ENCODE measurements at regions not wholly inside any gene's neighbourhood (a gene's known extent, or its start where the extent isn't known, plus 50 kb on each side); places are given as distances from the start of the nearest gene placed in this dataset.

DNA sequence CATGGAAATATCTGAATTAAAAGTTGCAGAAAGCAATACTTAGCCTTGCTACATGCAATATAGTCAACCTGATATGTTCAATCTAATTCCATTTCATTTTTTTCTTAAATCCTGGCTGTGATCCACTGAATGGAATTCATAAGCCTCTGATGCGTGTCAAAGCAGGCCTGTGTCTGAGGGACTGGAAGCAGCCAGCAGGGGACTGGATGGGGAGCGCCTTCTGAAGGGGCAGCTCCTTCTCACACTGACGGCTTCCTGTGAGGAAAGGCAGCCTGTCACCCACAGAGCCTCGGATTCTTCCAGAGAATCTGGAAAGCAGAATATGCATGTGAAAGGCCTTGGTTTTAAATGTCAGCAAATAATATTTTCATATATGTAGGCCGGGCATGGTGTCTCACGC lies 73.5 kb downstream of the KCNF1 start:
- no peak for DNase-seq (ENCODE audit: low read depth in 2 of 2)

DNA sequence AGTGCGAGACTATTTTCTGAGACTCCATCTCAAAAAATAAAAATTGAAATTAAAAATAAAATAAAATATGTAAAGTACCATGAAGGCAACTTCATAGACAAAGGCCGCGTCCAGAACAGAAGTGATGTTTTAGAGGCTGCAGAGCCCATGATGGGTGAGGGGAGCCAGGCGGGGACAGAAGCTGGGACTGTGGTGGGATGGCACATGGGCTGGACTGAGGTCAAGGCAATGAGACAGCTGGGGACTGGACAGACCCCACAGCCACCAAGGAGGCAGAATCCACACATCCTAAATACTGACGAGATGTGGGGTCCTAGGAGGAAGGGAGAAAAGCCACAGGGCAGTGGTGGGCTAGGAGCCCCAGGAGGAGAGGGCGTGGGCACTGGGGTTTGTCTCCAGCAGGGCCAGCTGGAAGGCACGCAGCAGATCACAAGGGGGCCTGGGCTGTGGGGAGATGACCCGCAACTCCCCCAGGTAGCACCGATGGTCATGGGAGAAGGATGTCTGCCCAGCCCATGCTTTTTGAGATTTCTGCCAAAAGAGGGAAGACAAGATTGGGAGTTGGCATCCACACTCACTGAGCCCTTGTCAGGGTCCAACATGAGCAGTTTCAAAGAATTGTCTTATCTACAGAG lies 74.3 kb downstream of the KCNF1 start:
- no peak for DNase-seq (ENCODE audit: low read depth in 2 of 2)

DNA sequence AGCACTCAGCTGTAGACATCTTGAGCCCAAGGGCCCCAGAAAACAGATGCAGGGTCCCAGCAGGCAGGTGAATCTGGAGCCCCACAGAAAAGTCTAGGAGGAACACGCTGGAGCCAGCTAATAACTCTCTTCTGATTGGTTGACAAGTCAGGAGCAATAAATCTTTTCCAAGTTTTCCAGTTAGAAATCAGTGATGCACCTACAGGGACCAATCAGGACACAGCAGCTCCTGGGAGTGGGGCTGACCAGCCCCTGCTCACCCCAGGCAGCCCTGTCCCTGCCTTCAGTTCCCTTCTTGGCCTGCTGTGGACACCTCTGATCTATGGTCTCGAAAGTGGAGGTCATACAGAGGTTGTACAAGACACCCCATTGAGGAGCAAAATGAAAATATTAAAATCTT lies 75.7 kb downstream of the KCNF1 start:
- no peak for DNase-seq (ENCODE audit: low read depth in 2 of 2)

DNA sequence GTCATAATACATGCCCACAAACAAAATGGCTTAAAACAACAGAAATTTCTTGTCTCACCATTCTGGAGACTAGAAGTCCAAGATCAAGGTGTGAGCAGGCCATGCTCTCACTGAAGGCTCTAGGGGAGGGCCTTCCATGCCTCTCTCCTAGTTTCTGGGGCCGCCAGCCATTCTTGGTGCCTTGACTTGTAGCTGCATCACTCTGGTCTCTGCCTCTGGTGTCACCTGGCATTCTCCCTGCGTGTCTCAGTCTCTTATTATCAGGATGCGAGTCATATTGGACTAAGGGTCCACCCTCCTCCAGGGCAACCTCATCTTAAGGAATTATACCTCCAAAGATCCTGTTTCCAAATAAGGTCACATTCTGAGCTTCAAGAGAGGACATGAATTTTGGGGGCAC lies 76.1 kb downstream of the KCNF1 start:
- no peak for DNase-seq (ENCODE audit: low read depth in 2 of 2)

DNA sequence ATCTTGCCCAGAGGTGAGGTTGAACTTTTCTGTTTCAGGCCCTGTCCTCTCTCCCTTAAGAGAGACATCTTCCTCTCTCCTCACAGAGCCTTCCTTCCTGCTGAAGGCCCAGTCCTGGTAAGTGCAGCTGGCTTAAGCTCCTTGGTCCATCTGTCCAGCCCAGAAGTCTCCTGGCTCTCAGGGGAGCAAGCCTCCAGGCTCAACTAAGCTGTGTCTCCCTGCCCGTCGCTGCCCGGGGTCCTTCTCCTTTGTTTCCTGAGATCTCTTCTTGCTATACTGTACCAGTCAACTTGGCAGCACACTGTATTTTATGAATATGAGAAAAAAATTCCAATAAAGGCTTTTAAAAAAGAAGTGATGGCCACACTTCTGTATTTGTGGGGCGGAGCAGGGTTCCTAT lies 77.4 kb downstream of the KCNF1 start:
- DNase-seq (ENCODE audit: low read depth in 2 of 2) = no peak

DNA sequence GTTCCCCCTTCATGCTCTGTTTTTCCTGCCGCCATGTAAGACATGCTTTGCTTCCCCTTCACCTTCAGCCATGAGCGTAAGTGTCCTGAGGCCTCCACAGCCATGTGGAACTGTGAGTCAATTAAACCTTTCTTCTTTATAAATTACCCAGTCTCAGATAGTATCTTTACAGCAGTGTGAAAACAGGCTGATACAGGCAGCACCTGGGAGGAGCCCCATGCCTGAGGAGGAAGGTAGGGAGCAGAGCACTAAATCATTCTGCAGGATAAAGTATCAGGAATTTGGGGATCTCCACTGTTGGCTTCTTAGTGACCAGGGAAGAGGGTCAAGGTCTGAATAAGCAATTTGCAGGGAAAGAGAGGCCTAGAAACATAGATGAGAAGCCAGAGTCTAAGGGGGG lies 78.0 kb downstream of the KCNF1 start:
- no peak for DNase-seq (ENCODE audit: low read depth in 2 of 2)

DNA sequence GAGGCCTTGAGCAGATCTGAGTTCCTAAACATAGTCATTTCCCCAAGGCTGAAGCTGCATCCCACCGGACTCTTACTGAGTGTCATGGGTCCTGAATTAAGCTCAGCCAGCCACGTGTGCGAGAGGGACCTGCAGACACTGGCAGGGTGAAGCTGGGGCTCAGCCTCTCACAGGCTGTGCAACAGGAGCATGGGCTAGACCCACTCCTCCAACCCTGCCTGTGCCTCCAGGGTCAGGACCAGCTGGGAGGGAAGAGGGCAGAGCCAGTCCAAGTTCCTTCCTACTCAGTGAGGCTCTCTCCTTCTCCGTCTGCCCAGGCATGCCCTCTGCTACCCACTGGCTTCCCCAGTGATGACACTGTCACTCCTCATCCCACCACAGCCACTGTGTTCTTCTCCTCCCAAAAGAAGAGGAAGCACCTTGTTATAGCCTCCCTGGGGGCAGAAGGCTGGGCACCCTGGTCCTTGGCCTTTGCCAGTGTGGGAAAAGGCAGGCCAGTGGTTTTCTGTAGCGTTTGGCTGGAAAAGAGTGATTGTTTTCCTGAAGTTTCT lies 78.9 kb downstream of the KCNF1 start:
- DNase-seq (ENCODE audit: low read depth in 2 of 2) = no peak

DNA sequence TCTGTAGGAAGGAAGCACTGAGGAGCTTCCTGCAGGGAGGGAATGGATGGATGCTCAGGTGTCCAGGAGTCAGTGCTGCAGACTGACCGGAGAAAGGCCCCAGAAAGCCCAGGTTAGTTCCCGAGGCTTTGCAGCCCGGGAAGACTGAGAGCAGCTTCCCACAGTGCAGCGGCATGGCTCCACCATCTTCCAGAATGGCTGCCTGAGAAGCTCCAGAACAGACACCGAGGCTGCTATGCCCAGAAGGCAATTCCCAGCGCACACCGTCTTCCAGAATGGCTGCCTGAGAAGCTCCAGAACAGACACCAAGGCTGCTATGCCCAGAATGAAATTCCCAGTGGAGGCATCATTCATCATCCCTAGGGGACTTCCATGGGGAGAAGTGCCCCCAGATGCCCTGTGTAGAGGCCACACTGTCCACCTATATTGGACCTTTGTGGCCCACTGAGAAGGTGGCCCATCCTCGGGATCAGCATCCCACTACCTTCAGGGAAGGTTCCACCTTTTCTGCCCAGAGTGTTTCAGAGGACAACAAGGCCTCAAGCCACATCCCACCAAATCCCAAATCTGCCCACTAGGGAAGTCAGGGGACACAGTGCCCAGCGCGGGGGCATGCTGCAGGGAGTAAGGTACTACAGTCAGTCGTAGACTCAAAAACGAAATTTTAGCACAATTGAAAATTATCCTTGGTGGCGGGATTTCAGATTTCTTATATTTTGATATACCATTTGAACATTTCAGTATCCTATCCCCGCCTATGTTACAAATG lies 80.5 kb downstream of the KCNF1 start:
- no peak for DNase-seq (ENCODE audit: low read depth in 2 of 2)

DNA sequence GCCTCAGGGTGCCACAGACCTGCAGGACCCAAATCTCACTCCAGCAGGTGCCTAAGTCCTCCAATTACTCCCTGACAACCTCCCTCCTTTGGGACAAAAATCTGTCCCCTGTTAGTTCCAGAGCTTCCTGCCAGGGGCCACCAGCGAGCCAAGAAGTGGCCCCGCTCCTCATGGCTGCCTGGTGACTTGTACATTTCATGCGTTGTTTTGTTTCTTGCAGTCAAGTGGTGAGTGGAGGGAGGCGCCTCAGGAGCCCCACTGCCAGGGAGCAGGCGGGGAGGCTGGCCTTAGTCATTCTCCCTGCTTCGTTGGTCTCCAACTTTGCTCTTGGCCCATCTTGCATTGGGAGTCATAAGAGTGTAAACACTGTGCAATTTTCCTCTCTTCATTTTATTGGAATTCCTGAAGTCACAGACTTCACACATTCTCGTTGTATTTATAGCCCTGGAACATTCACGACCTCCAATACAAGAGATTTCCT lies 81.3 kb downstream of the KCNF1 start:
- DNase-seq (ENCODE audit: low read depth in 2 of 2) = peak in 1 of 2 donors; percentile 12

DNA sequence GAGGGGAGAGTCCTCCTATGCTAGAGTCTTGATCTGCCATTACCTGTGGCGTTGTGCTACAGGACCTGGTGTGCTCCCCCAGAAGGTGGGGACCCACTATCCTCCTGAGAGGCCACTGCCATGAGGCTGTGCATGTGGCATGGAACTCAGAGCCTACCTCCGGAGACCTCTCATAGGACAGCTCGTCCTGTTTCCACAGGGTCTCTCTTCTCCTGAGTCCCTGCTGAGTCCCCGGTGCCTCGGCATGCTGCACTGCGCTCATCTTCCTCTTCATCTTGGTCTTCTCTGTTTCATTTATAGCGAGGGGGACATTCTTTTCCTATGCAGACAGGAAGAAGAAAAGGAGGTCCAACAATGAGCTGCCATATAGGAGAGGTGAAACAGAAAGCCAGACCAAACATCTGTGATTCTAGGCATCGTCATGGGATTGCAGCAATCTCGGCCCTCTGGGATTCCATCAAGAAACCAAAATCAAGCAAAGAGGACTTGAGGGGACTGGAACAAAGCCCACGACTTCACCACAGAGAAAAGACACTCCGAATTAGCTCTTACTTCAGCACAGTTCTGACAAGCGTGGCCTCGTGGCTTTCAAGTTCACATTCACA lies 83.7 kb downstream of the KCNF1 start:
- no peak for DNase-seq (ENCODE audit: low read depth in 2 of 2)

DNA sequence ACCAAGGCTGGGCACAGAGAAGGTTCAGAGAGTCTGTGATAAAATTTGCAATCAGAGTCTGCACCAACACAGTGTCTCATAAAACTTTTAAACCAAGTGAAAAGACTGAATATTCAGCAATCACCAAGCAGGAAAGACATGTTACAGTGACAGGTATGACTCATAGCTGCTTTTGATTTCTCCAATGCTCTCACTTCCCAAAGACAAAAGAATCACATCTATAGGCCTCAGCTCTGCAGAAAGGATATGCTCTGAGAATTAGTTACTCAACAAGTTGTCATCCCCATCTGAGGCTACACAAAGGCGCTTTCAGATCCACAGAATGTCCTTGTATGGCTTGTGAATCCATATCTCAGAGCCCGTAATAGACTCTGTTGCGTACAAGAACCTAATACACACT lies 92.5 kb downstream of the KCNF1 start:
- peak; percentile 56 to 81 for DNase-seq (ENCODE audit: low read depth in 2 of 2)

DNA sequence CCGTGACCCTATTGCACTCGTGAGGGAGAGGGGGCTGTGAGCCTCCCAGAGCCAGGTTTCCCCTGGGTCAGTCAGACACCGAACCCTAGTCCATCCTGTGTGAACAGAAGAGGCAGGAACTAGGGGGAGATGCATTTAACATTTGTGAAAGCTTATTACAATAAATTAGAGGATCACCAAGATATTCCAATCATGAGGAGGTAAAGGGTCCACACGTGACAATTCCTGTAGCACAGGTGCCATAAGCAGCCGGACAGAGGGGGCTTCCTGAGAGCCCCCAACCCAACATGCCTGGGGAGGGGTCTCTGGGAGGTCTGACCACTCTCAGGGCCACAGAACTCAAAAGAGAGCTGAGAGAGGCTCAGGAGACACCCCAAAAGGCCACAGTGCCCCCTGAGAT lies 93.3 kb downstream of the KCNF1 start:
- no peak for DNase-seq (ENCODE audit: low read depth in 2 of 2)

DNA sequence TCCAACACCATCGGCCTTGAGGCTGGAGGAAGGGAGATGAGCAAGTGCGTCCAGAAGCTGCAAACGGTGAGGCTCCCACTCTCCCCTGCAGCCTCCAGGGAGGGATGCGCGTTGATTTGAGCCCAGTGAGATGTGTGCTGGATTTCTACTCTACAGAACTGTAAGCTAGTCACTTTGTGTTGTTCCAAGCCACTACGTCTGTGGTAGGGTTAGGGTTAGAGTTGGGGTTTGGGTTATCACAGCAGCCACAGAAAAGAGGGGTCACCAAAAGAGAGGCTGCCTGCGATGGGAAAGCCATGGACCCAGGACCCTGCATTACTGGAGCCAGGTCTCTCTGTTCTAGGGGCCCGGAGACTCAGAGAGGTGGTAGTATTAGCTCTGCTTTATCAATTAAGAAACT lies 94.5 kb downstream of the KCNF1 start:
- no peak for DNase-seq (ENCODE audit: low read depth in 2 of 2)

DNA sequence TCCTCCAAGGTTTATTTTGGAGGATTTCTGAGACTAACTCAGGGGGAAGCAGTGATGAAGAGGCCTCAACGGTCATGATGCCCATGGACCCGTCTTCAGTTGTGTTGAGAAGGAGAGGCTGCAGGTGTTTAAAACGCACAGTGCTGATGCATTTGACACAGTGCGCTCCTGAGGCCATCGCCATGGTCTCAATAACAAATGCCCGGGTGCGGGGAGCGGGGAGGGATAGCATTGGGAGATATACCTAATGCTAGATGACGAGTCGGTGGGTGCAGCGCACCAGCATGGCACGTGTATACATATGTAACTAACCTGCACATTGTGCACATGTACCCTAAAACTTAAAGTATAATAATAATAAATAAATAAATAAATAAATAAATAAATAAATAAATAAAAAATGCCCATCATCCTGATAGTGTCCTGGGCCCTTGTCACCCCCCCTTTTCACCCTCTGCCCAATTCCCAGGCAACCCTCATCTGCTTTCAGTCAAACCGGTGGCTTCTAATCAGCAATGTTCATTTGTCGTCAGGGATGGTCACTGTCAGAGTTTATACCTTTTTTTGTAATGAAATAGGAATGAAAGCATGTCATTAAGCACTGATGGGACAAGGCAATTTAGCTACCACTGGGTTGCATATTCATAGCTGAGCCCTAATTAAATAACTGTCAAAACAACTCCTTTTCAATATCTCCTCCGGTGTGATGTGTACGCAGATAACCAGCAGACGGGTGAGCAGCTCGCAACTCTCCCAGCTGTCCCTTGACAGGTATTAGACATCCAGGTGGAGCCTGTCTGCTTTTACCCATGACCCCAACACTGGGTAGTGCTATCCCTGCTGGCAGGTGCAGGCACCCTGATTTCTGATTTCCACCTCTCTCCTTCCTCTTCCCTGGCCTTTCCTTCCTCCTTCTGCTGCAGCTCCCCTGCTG lies 95.9 kb downstream of the KCNF1 start:
- no peak for DNase-seq (ENCODE audit: low read depth in 2 of 2)

DNA sequence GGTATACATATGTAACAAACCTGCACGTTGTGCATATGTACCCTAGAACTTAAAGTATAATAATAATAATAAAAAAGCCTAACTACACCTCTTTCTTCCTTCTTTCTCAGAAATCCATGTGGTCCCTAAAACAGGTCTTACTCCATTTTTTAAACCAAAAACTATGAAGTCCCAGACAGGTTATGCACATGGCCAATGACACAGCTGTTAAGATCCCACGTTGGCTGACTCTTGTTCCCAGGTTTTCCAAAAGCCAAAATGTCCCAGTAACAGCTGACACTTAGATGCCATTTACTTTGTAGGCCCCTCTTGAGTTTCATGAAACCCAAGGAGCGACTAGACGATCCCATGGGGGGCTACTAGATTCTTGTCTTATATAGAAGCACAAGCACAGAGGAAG lies 97.0 kb downstream of the KCNF1 start:
- no peak for DNase-seq (ENCODE audit: low read depth in 2 of 2)

DNA sequence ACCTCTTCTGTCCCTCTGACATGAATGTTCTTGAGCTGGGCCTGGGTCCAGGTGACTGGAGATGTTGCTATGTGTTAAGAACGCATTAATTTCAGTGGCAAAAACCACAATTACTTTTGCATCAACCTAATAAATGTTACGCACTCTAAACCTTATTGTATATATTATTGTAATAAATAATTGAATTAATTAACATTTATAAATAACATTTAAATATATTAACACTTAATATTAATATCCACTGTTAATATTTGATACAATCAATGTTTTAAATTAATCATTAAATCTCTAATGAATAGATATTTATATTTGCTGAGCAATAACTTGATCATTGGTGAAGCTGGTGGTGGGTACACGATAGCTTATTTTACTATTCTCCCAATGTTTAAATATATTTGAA lies 97.4 kb downstream of the KCNF1 start:
- DNase-seq (ENCODE audit: low read depth in 2 of 2) = no peak

DNA sequence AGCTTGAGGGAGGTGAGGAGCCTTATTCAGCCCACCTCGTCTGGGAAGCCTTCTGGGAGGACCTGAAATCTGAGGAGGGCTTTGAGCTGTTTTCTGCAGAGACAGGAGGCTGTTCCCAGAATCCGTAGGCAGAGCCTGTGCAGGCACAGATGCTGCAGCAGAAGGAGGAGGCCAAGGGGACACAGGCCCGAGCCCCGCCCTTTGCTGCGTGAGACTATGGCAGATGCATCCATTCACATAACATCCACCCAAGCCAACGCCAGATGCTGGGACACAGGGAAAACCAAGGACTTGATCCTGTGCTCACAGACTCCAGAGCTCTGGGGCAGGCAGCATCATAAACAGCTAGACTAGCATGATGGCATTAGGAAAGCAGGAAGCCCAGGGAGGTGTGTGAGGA lies 98.2 kb downstream of the KCNF1 start:
- no peak for DNase-seq (ENCODE audit: low read depth in 2 of 2)

DNA sequence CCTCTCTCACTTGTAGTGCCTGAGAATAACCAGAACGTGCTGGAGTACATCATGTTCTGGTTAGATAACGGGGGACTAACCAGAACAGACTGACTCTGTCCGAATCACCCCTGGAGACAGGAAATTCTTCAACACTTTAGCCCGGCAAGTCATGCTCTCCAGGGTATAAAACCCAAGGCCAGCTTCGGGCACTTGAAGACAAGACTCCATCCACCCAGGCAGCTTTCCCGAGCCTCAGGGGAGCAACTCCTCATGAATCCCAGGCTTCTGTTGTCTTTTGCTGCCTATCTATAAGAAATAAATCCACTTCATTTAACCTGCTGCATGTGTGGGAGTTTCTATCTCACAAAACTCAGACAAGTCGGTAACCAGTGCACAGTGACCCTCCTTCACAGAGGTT lies 99.6 kb downstream of the KCNF1 start:
- no peak for DNase-seq (ENCODE audit: low read depth in 2 of 2)

DNA sequence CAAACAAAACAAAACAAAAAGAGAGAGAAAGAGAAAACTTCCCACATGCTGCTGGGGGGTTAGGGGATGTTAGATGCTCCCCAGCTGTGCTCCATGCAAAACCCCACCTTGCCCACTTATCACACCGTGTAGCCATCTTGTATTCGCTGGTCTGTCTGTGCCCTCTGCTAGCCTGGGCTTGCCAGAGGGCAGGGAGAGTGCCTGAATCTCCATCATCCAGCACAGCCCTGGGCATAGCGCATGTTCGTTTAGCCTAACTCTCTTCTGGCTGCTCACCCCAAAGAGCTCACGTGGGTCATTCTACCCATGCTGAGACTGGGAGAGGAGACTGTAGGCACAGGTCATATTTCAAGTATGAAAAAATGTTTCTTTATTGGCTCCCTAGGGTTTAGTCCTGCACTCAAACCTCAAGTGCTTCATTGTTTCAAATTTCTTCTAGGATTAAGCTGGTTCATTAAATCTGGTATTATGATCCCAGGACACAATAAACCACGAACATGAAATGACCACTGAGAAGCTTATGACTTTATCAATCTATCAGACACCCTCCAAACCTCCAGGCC lies 100.5 kb downstream of the KCNF1 start:
- no peak for DNase-seq (ENCODE audit: low read depth in 2 of 2)

DNA sequence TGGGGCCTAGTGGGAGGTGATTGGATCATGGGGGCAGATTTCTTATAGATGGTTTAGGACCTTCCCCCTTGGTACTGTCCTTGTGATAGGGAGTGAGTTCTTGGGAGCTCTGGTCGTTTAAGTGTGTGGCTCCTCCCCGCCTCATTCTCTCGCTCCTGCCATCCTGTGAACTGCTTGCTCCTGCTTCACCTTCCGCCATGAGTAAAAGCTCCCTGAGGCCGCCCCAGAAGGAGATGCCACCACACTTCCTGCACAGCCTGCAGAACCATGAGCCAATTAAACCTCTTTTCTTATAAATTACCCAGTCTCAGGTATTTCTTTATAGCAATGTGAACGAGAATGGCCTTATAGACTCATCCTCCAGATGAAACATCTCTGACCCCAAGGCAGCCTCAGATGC lies 101.5 kb downstream of the KCNF1 start:
- DNase-seq (ENCODE audit: low read depth in 2 of 2) = no peak

DNA sequence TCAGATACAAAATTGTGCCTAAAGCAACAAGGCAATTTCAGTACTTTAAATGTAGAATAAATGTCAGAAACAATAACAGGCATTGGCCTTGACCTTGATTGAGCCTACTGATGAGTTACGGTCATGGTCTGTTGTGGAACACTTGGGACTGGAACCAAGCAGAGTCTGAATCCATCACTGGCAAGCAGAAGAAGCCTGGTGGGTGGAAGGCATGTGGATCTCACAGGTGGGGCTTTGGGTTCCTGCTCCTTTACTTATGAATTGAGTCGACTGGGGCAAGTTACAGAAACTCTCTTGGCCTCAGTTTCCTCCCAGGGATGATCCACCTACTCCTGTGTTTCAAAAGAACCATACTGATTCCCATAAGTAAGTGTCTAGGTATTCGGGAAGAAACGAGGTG lies 102.3 kb downstream of the KCNF1 start:
- no peak for DNase-seq (ENCODE audit: low read depth in 2 of 2)

All from lung microvascular endothelial cell (primary cell).